GM12873 (cell line): ENCODE measurements at regions not wholly inside any gene's neighbourhood (a gene's known extent, or its start where the extent isn't known, plus 50 kb on each side); places are given as distances from the start of the nearest gene placed in this dataset.

Experiments used
- TF ChIP-seq, protein P1 (sequence below): IDR thresholded peaks from 2 replicates; pipeline ENCODE4 v1.5.1; 2012; ENCODE audit warnings: low read depth, mild to moderate bottlenecking, moderate library complexity, low read length, control low read depth; ENCODE audit not compliant: insufficient read depth; ENCODE audit errors: missing control alignments

DNA sequence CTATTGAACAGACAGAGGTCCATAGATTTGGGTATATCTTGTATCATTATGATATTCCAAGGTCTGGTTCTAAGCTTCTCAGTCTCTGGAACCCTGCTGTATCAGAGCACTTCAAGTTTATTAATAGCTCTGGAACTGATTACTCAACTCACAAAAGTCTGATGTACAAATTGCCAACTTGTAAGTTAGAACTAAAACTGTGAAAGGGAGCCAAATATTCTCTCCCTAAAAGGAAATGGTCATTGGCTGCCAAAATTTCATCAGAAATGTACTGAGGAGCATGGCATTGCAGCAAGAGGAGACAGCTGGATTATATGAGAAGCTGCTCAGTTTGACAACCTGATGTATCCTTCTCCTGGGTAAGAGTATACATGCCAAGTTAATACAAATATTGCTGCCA is 828.8 kb upstream of the SEL1L start:
- TF ChIP-seq, protein P1, sequence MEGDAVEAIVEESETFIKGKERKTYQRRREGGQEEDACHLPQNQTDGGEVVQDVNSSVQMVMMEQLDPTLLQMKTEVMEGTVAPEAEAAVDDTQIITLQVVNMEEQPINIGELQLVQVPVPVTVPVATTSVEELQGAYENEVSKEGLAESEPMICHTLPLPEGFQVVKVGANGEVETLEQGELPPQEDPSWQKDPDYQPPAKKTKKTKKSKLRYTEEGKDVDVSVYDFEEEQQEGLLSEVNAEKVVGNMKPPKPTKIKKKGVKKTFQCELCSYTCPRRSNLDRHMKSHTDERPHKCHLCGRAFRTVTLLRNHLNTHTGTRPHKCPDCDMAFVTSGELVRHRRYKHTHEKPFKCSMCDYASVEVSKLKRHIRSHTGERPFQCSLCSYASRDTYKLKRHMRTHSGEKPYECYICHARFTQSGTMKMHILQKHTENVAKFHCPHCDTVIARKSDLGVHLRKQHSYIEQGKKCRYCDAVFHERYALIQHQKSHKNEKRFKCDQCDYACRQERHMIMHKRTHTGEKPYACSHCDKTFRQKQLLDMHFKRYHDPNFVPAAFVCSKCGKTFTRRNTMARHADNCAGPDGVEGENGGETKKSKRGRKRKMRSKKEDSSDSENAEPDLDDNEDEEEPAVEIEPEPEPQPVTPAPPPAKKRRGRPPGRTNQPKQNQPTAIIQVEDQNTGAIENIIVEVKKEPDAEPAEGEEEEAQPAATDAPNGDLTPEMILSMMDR: no peak

DNA sequence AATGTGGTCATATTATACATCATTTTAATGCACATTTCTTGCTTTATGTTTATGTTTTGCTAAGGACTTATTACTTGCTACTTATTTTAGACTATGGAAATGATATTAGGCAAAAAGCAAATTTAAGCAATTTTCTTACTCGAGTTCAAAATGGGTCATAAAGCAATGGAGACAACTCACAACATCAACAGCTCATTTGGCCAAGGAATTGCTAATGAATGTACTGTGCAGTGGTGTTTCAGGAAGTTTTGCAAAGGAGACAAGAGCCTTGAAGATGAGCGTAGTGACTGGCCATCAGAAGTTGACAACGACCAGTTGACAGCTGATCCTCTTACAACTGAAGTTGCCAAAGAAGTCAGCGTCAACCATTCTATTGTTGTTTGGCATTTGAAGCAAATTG is 831.8 kb upstream of the SEL1L start:
- TF ChIP-seq, protein P1: no peak

DNA sequence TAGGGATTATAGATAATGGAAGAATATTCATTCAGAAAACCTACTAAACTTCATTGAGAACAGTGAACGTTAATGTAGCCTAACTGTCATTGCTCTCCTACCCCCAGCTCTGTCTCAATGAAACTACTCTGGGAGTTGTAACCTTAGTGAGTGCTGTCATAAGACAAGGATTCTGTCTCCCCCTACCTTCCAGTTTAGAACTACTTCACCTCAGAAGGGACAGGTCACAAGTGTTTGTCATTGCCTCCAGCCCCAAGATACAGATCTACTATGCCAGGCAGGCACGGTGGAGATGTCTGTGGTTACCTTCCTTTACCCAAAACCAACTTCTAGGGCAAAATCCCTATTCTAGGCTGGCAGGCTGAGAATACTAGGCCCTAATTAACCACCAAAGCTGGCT is 833.1 kb upstream of the SEL1L start:
- TF ChIP-seq, protein P1: no peak

DNA sequence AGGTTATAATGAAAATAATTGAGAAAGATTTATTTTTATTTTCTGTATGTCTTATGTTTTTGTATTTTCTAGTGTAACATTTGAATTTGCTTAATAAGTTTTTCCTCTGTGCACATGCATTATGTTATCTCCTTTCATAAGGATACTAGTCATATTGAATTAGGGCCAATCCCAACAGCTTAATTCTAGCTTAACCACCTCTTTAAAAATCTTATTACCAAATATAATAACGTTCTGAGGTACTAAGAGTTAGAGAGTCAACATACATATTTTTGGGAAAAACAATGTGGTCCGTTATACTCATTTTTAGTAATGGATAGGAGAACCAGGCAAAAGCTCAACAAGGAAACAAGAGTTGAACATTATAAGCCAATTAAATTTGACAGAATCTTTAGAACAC is 845.6 kb upstream of the SEL1L start:
- TF ChIP-seq, protein P1: no peak

DNA sequence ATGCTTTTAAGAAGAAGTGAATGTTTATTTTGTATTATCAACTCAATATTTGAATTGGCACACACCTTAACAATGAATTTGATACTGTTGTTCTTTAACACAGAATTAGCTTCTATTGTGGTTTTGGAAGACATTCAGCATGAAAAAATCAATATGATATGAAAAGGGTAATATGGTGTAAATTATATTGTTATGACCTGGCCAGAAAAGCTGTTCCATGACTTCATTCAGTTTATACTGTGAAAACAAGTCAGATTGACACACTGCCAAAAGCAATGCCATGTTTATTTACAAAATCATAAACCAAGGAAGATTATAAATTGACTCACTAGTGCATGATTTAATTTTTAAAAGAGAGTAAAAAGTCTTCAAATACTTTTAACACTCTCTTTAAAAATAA is 851.4 kb upstream of the SEL1L start:
- TF ChIP-seq, protein P1: no peak

DNA sequence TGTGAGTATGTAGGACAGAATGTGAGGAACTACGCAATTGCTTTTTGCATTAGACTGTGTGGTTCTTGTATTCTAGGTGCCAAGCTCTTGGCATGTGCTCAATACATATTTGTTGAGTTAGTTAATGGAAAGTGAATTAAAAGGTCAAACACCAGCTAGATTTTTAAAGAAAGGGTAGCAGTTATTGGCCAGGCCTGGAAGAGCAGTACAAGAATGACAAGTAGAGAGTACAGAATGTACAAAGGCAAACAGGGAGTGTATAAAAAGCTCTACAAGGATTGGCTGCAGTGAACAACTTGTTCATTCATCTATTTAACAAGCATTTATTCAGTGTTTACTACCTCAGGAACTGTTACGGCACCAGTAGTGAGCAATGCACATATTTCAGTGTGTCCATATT is 854.0 kb upstream of the SEL1L start:
- TF ChIP-seq, protein P1: no peak

DNA sequence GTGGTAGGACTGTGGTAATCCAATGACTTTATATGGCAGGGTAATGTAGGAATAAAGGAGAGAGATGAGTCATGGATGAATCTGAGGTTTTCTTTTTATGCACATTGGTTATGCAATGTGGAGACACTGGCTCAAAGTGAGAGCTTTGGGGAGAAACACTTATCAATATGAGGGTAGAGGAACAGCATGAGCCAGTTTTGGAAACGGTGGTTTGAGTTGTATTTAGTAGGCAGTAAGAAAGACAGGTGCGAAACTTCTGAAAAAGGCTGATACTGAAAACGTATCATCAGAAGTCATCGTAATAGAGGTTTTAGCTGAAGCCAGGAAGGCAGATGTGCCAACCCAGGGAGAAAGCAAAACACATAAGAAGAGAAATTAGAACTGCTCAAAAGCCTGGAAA is 854.8 kb upstream of the SEL1L start:
- TF ChIP-seq, protein P1: no peak

DNA sequence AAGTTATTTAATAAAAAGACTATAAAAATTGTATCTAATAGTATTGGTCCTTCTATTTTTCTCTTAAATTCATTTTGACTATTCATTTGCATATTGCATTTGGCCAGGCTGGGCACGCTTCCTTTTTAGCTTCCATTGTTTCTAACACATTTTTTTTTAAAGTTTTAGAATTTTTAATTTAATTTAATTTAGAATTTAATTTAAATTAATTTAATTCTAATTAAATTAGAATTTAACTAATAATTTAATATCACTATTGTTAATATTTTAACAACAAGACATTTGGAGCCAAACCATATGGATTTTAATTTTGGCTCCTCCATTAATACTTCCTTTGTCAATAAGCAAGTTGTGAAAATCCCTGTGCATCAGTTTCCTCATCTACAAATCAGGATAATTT is 856.9 kb upstream of the SEL1L start:
- TF ChIP-seq, protein P1: no peak
